ENCODE measurements at regions not wholly inside any gene's neighbourhood (a gene's known extent, or its start where the extent isn't known, plus 50 kb on each side); places are given as distances from the start of the nearest gene placed in this dataset.

DNA sequence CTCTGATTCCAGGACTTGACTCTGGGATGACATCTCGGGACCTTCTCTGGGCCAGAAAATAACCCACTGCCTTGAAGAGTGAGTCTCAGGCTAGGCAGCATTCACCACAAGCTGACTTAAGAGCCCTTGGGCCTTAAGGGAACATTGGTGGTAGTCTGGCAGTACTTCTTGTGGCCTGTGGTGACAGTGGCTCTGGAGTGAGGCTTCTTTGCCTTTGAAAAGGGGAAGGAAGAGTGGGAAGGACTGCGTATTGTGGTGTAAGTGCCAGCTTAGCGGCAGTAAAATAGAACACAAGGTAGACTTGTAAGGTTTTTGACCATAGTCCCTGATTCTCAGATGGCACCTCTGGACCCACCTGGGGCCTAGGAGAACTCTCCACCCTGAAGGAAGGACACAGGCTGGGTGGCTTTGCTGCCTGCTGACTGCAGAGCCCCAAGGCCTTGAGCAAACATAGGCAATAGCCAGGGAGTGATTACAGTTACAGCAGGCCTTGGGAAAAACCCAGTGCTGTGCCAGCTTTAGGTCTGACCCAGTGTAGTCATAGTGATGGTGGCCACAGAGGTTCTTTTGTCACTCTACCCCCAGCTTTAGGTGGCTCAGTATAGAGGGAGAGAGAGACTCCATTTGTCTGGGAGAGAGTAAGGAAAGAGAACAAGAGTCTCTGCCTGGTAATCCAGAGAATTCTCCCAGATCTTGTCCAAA, 483.9 kb downstream of the SH2D4B start (continued):
- TF ChIP-seq, protein P1, sequence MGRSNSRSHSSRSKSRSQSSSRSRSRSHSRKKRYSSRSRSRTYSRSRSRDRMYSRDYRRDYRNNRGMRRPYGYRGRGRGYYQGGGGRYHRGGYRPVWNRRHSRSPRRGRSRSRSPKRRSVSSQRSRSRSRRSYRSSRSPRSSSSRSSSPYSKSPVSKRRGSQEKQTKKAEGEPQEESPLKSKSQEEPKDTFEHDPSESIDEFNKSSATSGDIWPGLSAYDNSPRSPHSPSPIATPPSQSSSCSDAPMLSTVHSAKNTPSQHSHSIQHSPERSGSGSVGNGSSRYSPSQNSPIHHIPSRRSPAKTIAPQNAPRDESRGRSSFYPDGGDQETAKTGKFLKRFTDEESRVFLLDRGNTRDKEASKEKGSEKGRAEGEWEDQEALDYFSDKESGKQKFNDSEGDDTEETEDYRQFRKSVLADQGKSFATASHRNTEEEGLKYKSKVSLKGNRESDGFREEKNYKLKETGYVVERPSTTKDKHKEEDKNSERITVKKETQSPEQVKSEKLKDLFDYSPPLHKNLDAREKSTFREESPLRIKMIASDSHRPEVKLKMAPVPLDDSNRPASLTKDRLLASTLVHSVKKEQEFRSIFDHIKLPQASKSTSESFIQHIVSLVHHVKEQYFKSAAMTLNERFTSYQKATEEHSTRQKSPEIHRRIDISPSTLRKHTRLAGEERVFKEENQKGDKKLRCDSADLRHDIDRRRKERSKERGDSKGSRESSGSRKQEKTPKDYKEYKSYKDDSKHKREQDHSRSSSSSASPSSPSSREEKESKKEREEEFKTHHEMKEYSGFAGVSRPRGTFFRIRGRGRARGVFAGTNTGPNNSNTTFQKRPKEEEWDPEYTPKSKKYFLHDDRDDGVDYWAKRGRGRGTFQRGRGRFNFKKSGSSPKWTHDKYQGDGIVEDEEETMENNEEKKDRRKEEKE (IDR thresholded peaks at IDR 0.05): no peak
- TF ChIP-seq HCFC1 (IDR thresholded peaks at IDR 0.05; ENCODE audit: low read length): no peak

DNA sequence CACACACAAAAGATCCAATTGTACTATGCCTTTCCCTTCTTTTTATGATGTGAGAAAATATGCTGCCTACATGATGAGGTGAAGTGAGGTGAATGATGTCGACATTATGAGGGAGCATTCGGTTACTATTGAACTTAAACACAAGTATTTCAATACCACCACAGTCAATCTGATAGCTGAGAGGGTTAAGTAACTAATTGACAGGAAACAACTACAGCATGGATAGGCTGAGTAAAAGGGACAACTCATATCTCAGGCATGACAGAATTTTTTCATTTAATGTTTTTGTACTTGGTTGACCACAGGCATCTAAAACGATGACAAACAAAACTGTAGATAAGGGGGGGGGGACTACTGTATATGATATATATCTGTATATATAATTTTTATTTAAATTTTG, 488.9 kb downstream of the SH2D4B start:
- in situ Hi-C loops (cut with MboI) (no loop called here), intact Hi-C loops (cut with micrococcal nuclease; ENCODE audit: unreplicated experiment) (no loop called here)
- 77% methylated on average over 3 of the region's 3 CpGs for WGBS (ENCODE audit: insufficient coverage, insufficient replicate concordance, low lambda C conversion rate, missing lambda C conversion rate)
- Histone ChIP-seq H4K20me1 (ENCODE audit: control insufficient read depth, insufficient read depth) (no peaks in the 10 kb centered on the region), H3K27ac (ENCODE audit: control insufficient read depth, insufficient read depth) (no peak overlapping the region), H3K4me3 (no peak overlapping the region), H3K79me2 (ENCODE audit: control insufficient read depth, insufficient read depth, low read length) (no peaks in the 10 kb centered on the region), H3K4me1 (ENCODE audit: control insufficient read depth, insufficient read depth, low read length) (no peaks in the 10 kb centered on the region; the same call in 1 of the 2 replicates), H2AFZ (ENCODE audit: control insufficient read depth, low read depth, low read length) (no peak overlapping the region), H3K9me3 (replicated peaks; ENCODE audit: control insufficient read depth, insufficient read depth, low read length) (peaks cover 4% of the 10 kb centered on the region; the same call in 1 of the 3 replicates), H3K9ac (ENCODE audit: control insufficient read depth, insufficient read depth, low read length) (no peak overlapping the region), H3K27me3 (replicated peaks in 1 of 2; ENCODE audit: control insufficient read depth in 2 of 2, insufficient read depth in 2 of 2, low read length in 1 of 2) (no peaks in the 10 kb centered on the region), H3K4me2 (ENCODE audit: control insufficient read depth, insufficient read depth) (no peak overlapping the region), H3K36me3 (ENCODE audit: control insufficient read depth in 2 of 2, insufficient read depth in 2 of 2, low read length in 1 of 2) (no peaks in the 10 kb centered on the region)
- ChIA-PET CTCF (interaction anchor here (4.1 kb wide), 1 partner anchor 8 kb away, joined by 23 read pairs; no protein-coding TSS in a partner anchor), POLR2A (no interaction called here), RAD21 (ENCODE audit: unreplicated experiment) (interaction anchor here (0.8 kb wide), 1 partner anchor 154 kb away, joined by 3 read pairs; no protein-coding TSS in a partner anchor), SMC1A (ENCODE audit: uncharacterized antibody, unreplicated experiment) (interaction anchor here (1.4 kb wide), 1 partner anchor 153 kb away, joined by 5 read pairs; no protein-coding TSS in a partner anchor)
- ATAC-seq (peak; percentile 63), FAIRE-seq (no peak), DNase-seq (ENCODE audit: low read depth, low spot score) (no peak)
- TF ChIP-seq IRF4 (IDR thresholded peaks at IDR 0.05; ENCODE audit: low read depth, low read length): no peak
- no peak for TF ChIP-seq SMC3 (IDR thresholded peaks at IDR 0.05; ENCODE audit: borderline replicate concordance, low read length)
- TF ChIP-seq FOXM1 (IDR thresholded peaks at IDR 0.05; ENCODE audit: low read depth, low read length): no peak
- TF ChIP-seq IKZF1 (conservative IDR thresholded peaks at IDR 0.05): no peak
- no peak for TF ChIP-seq RB1 (IDR thresholded peaks at IDR 0.05; ENCODE audit: borderline replicate concordance)
- no peak for TF ChIP-seq ELK1 (IDR thresholded peaks at IDR 0.05; ENCODE audit: low read depth, low read length)
- TF ChIP-seq DPF2 (IDR thresholded peaks at IDR 0.05): no peak
- no peak for TF ChIP-seq NFIC (IDR thresholded peaks at IDR 0.05; ENCODE audit: low read depth, low read length)
- TF ChIP-seq CHD4 (IDR thresholded peaks at IDR 0.05): no peak
- TF ChIP-seq STAT3 (IDR thresholded peaks at IDR 0.05; ENCODE audit: low read depth, low read length): no peak
- no peak for TF ChIP-seq POLR2AphosphoS5 (IDR thresholded peaks at IDR 0.05; ENCODE audit: low read length)
- TF ChIP-seq ASH2L (IDR thresholded peaks at IDR 0.05; ENCODE audit: borderline replicate concordance, low read depth): no peak
- TF ChIP-seq CHD2 (IDR thresholded peaks at IDR 0.05; ENCODE audit: borderline replicate concordance, low read depth, low read length): no peak
- TF ChIP-seq, protein P2, sequence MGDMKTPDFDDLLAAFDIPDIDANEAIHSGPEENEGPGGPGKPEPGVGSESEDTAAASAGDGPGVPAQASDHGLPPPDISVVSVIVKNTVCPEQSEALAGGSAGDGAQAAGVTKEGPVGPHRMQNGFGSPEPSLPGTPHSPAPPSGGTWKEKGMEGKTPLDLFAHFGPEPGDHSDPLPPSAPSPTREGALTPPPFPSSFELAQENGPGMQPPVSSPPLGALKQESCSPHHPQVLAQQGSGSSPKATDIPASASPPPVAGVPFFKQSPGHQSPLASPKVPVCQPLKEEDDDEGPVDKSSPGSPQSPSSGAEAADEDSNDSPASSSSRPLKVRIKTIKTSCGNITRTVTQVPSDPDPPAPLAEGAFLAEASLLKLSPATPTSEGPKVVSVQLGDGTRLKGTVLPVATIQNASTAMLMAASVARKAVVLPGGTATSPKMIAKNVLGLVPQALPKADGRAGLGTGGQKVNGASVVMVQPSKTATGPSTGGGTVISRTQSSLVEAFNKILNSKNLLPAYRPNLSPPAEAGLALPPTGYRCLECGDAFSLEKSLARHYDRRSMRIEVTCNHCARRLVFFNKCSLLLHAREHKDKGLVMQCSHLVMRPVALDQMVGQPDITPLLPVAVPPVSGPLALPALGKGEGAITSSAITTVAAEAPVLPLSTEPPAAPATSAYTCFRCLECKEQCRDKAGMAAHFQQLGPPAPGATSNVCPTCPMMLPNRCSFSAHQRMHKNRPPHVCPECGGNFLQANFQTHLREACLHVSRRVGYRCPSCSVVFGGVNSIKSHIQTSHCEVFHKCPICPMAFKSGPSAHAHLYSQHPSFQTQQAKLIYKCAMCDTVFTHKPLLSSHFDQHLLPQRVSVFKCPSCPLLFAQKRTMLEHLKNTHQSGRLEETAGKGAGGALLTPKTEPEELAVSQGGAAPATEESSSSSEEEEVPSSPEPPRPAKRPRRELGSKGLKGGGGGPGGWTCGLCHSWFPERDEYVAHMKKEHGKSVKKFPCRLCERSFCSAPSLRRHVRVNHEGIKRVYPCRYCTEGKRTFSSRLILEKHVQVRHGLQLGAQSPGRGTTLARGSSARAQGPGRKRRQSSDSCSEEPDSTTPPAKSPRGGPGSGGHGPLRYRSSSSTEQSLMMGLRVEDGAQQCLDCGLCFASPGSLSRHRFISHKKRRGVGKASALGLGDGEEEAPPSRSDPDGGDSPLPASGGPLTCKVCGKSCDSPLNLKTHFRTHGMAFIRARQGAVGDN (IDR thresholded peaks at IDR 0.05): no peak
- no TSS peak for BruUV-seq (replicated peaks)
